OCI-LY3 (cell line): ENCODE measurements at regions not wholly inside any gene's neighbourhood (a gene's known extent, or its start where the extent isn't known, plus 50 kb on each side); places are given as distances from the start of the nearest gene placed in this dataset.

Experiments used
- H2AFZ ChIP-seq: fragments of 200-600, 300-600 bp; shearing (Covaris generic); 2 replicates; pipeline ENCODE4 v1.6.0; 2014; ENCODE audit warnings: antibody characterized with exemption, low read depth, low read length
- H3K27ac ChIP-seq: fragments of 200-600, 300-600 bp; sonication (generic); 2 replicates; pipeline ENCODE4 v1.5.1; 2014; ENCODE audit warnings: mild to moderate bottlenecking, low read length, moderate library complexity, mixed read lengths
- H3K27me3 ChIP-seq: fragments of 200-600, 300-600 bp; sonication (generic); 2 replicates; pipeline ENCODE4 v1.6.1; 2014; ENCODE audit warnings: low read depth, low read length, mixed read lengths
- H3K36me3 ChIP-seq: fragments of 200-600, 300-600 bp; sonication (generic); replicated peaks from 2 replicates; pipeline ENCODE3; 2014; ENCODE audit warnings: low read depth, low read length, mixed read lengths
- H3K4me1 ChIP-seq: fragments of 300-600, 200-600 bp; sonication (generic); 2 replicates; pipeline ENCODE4 v1.6.1; 2014; ENCODE audit warnings: low read length, mixed read lengths
- H3K4me2 ChIP-seq: fragments of 200-600, 300-600 bp; sonication (generic); 2 replicates; pipeline ENCODE4 v1.6.1; 2014; ENCODE audit warnings: low read length, mixed read lengths
- H3K4me3 ChIP-seq: fragments of 300-600, 200-600 bp; sonication (generic); 2 replicates; pipeline ENCODE4 v1.5.1; 2014; ENCODE audit warnings: antibody characterized with exemption, mild to moderate bottlenecking, low read length, moderate library complexity
- H3K79me2 ChIP-seq: fragments of 300-600, 200-600 bp; shearing (Covaris generic); 2 replicates; pipeline ENCODE4 v1.6.1; 2014; ENCODE audit warnings: mild to moderate bottlenecking, low read length, mixed read lengths
- H3K9ac ChIP-seq: fragments of 300-600, 200-600 bp; shearing (Covaris generic); 2 replicates; pipeline ENCODE4 v1.6.0; 2014; ENCODE audit warnings: mild to moderate bottlenecking, low read length, moderate library complexity
- H3K9me3 ChIP-seq: fragments of 200-600, 300-600 bp; shearing (Covaris generic); 2 replicates; pipeline ENCODE4 v1.6.1; 2014; ENCODE audit warnings: low read length, mixed read lengths; ENCODE audit not compliant: insufficient read depth
- H4K20me1 ChIP-seq: fragments of 200-600, 300-600 bp; sonication (generic); 2 replicates; pipeline ENCODE4 v1.6.1; 2016; ENCODE audit warnings: low read length, mixed read lengths; ENCODE audit not compliant: insufficient read depth
- CTCF ChIP-seq: fragments of 200-600, 300-600 bp; sonication (generic); IDR thresholded peaks from 2 replicates; pipeline ENCODE4 v1.5.1; 2014; ENCODE audit warnings: antibody characterized with exemption, low read length, low read depth
- EZH2phosphoT487 ChIP-seq: fragments of 200-600 bp; shearing (Covaris generic); IDR thresholded peaks from 2 replicates; pipeline ENCODE4 v1.6.1; 2018; ENCODE audit warnings: antibody characterized with exemption, mixed run types, low read depth

- no peaks in the 10 kb centered on the region for H3K79me2 ChIP-seq
- no peaks in the 10 kb centered on the region for H3K4me1 ChIP-seq
- no peak overlapping the region for H2AFZ ChIP-seq
- H3K4me3 ChIP-seq: no peak overlapping the region
- H3K27ac ChIP-seq: no peak overlapping the region
- no peaks in the 10 kb centered on the region for H3K27me3 ChIP-seq
- H3K4me2 ChIP-seq: no peak overlapping the region
- no peaks in the 10 kb centered on the region for H4K20me1 ChIP-seq
- no peaks in the 10 kb centered on the region for H3K9me3 ChIP-seq
- no peak for TF ChIP-seq CTCF
- TF ChIP-seq EZH2phosphoT487: no peak
- H3K9ac ChIP-seq: no peak overlapping the region
- no peaks in the 10 kb centered on the region for H3K36me3 ChIP-seq
These were observed 50.0 kb upstream of the TSC22D2 start for GRCh38 chr3:150357923-150358607.

GRCh38 chr3:150357140-150357539 is 51.0 kb upstream of the TSC22D2 start:
- TF ChIP-seq CTCF: no peak
- TF ChIP-seq EZH2phosphoT487: no peak
- H3K4me2 ChIP-seq: no peak overlapping the region

GRCh38 chr3:150355574-150355973 is 52.5 kb upstream of the TSC22D2 start:
- Histone ChIP-seq H3K27me3 (no peaks in the 10 kb centered on the region), H2AFZ (no peak overlapping the region), H3K79me2 (no peaks in the 10 kb centered on the region), H3K27ac (no peak overlapping the region), H3K36me3 (no peaks in the 10 kb centered on the region), H3K4me3 (no peak overlapping the region), H3K4me1 (no peaks in the 10 kb centered on the region), H4K20me1 (no peaks in the 10 kb centered on the region), H3K4me2 (no peak overlapping the region), H3K9me3 (no peaks in the 10 kb centered on the region), H3K9ac (no peak overlapping the region)
- TF ChIP-seq CTCF (no peak), EZH2phosphoT487 (no peak)

More at GRCh38 chr3:150357140-150357539, 51.0 kb upstream of the TSC22D2 start:
- H3K4me1 ChIP-seq: no peaks in the 10 kb centered on the region
- no peak overlapping the region for H3K9ac ChIP-seq
- no peaks in the 10 kb centered on the region for H3K36me3 ChIP-seq
- no peak overlapping the region for H2AFZ ChIP-seq
- no peak overlapping the region for H3K27ac ChIP-seq
- H3K4me3 ChIP-seq: no peak overlapping the region
- no peaks in the 10 kb centered on the region for H3K9me3 ChIP-seq
- H4K20me1 ChIP-seq: no peaks in the 10 kb centered on the region
- no peaks in the 10 kb centered on the region for H3K79me2 ChIP-seq
- no peaks in the 10 kb centered on the region for H3K27me3 ChIP-seq

- no peak for TF ChIP-seq EZH2phosphoT487
- Histone ChIP-seq H2AFZ (no peak overlapping the region), H4K20me1 (no peaks in the 10 kb centered on the region), H3K4me2 (no peak overlapping the region), H3K4me3 (no peak overlapping the region), H3K79me2 (no peaks in the 10 kb centered on the region), H3K27me3 (no peaks in the 10 kb centered on the region), H3K36me3 (no peaks in the 10 kb centered on the region), H3K4me1 (no peaks in the 10 kb centered on the region), H3K9me3 (no peaks in the 10 kb centered on the region), H3K27ac (no peak overlapping the region), H3K9ac (no peak overlapping the region)
These were observed 55.2 kb upstream of the TSC22D2 start for GRCh38 chr3:150352931-150353330.
